ENCODE measurements at regions not wholly inside any gene's neighbourhood (a gene's known extent, or its start where the extent isn't known, plus 50 kb on each side); places are given as distances from the start of the nearest gene placed in this dataset.

DNA sequence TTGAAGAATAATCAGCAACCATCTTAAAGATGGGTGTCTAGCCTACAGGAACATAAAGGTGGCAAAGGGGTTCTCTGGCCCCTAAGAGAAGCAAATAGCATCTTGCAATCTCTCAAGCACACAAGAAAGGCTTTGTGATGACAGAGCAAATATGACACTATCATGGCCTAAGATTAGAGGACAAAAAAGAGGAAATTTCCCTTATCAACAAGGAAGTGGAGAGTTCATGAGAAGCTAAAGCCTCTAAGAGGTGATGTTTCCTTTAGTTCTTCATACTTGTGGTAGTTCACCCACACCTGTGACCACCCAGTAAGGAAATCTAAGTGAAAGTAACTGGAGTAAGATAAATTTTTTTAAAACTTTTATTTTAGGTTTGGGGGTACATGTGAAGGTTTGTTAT, 88.4 kb downstream of the OLIG3 start:
- no peak overlapping the region for H2AK5ac ChIP-seq (ENCODE audit: low read length, severe bottlenecking)
- H4K8ac ChIP-seq (ENCODE audit: low read length), result no peak overlapping the region

DNA sequence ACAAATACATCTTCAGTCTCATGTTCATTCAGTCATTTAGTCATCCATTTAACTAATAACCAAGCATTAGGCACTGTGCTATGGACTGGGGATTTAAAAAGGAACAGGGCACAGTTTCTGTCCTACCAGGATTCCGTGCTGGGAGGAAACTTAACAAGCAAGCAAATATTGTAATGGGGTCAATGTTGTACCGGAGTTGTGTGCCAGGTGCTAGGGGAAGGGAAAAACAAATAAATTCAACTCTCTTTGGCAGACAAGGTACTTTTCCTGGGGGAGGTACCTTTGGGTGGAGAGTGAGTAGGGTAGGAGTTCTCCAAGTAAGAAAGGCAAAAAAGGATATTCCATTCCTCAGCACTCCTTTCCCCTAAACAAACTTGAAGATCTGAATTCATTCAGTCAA, 90.3 kb downstream of the OLIG3 start:
- no peak overlapping the region for H2AFZ ChIP-seq (ENCODE audit: low read depth, low read length)
- no peak overlapping the region for H2AK5ac ChIP-seq (ENCODE audit: low read length, severe bottlenecking)
- H3K9ac ChIP-seq (ENCODE audit: low read length), result no peak overlapping the region
- peaks cover 4% of the 10 kb centered on the region for H3K9me3 ChIP-seq (ENCODE audit: control insufficient read depth, low read length)
- no peak overlapping the region for H3K4me3 ChIP-seq (ENCODE audit: insufficient read depth in 1 of 2, low read depth in 1 of 2, low read length in 2 of 2)
- H2BK120ac ChIP-seq (ENCODE audit: low read depth, low read length), result no peak overlapping the region
- WGBS, result 78% methylated on average over 2 of the region's 2 CpGs
- H3K23ac ChIP-seq (ENCODE audit: low read length in 2 of 2), result no peak overlapping the region
- H2BK5ac ChIP-seq (ENCODE audit: low read depth, low read length, poor library complexity, severe bottlenecking), result no peak overlapping the region
- H4K8ac ChIP-seq (ENCODE audit: low read length), result no peak overlapping the region
- H3K14ac ChIP-seq (ENCODE audit: low read length in 2 of 2), result no peak overlapping the region
- H3K18ac ChIP-seq (ENCODE audit: low read depth in 1 of 2, low read length in 2 of 2), result no peak overlapping the region
- H3K4ac ChIP-seq (ENCODE audit: low read depth in 1 of 2, low read length in 2 of 2), result no peak overlapping the region
- H3K4me2 ChIP-seq (ENCODE audit: low read length, poor library complexity, severe bottlenecking), result no peak overlapping the region
- no peaks in the 10 kb centered on the region for H3K36me3 ChIP-seq (ENCODE audit: control insufficient read depth in 1 of 2, insufficient read depth in 2 of 2, low read depth in 1 of 2, low read length in 2 of 2)
- H3K27me3 ChIP-seq (ENCODE audit: control insufficient read depth in 1 of 2, insufficient read depth in 1 of 2, low read length in 2 of 2), result peaks cover 0 to 7% of the 10 kb centered on the region in 2 experiments
- H3K27ac ChIP-seq (ENCODE audit: low read length, poor library complexity, severe bottlenecking), result no peak overlapping the region
- no peaks in the 10 kb centered on the region for H3K4me1 ChIP-seq (ENCODE audit: control insufficient read depth, insufficient read depth, low read depth, low read length)
- H3K79me1 ChIP-seq (replicated peaks; ENCODE audit: low read length, poor library complexity, severe bottlenecking), result no peaks in the 10 kb centered on the region
- no peak overlapping the region for H2BK12ac ChIP-seq (ENCODE audit: low read length in 2 of 2)
- DNase-seq, result no peak
- H4K91ac ChIP-seq (ENCODE audit: low read length), result no peak overlapping the region
- no peak overlapping the region for H2BK15ac ChIP-seq (ENCODE audit: low read depth, poor library complexity, severe bottlenecking)

More for the DNA sequence above, 88.4 kb downstream of the OLIG3 start:
- H3K9ac ChIP-seq (ENCODE audit: low read length), result no peak overlapping the region
- H3K4me1 ChIP-seq (ENCODE audit: control insufficient read depth, insufficient read depth, low read depth, low read length), result no peaks in the 10 kb centered on the region
- H2BK15ac ChIP-seq (ENCODE audit: low read depth, poor library complexity, severe bottlenecking), result no peak overlapping the region
- H3K27ac ChIP-seq (ENCODE audit: low read length, poor library complexity, severe bottlenecking), result no peak overlapping the region
- no peak overlapping the region for H3K4ac ChIP-seq (ENCODE audit: low read depth in 1 of 2, low read length in 2 of 2)
- no peak overlapping the region for H2BK12ac ChIP-seq (ENCODE audit: low read length in 2 of 2)
- H3K4me2 ChIP-seq (ENCODE audit: low read length, poor library complexity, severe bottlenecking), result no peak overlapping the region
- no peak overlapping the region for H3K23ac ChIP-seq (ENCODE audit: low read length in 2 of 2)
- no peak overlapping the region for H4K91ac ChIP-seq (ENCODE audit: low read length)
- H2AFZ ChIP-seq (ENCODE audit: low read depth, low read length), result no peak overlapping the region
- no peaks in the 10 kb centered on the region for H3K79me1 ChIP-seq (replicated peaks; ENCODE audit: low read length, poor library complexity, severe bottlenecking)
- no peak overlapping the region for H3K18ac ChIP-seq (ENCODE audit: low read depth in 1 of 2, low read length in 2 of 2)
- peaks cover 4% of the 10 kb centered on the region for H3K9me3 ChIP-seq (ENCODE audit: control insufficient read depth, low read length)
- H2BK5ac ChIP-seq (ENCODE audit: low read depth, low read length, poor library complexity, severe bottlenecking), result no peak overlapping the region
- no peak for DNase-seq
- H3K4me3 ChIP-seq (ENCODE audit: insufficient read depth in 1 of 2, low read depth in 1 of 2, low read length in 2 of 2), result no peak overlapping the region
- H2BK120ac ChIP-seq (ENCODE audit: low read depth, low read length), result no peak overlapping the region
- peaks cover 0 to 3% of the 10 kb centered on the region in 2 experiments for H3K27me3 ChIP-seq (ENCODE audit: control insufficient read depth in 1 of 2, insufficient read depth in 1 of 2, low read length in 2 of 2)
- H3K14ac ChIP-seq (ENCODE audit: low read length in 2 of 2), result no peak overlapping the region
- no peaks in the 10 kb centered on the region for H3K36me3 ChIP-seq (ENCODE audit: control insufficient read depth in 1 of 2, insufficient read depth in 2 of 2, low read depth in 1 of 2, low read length in 2 of 2)

DNA sequence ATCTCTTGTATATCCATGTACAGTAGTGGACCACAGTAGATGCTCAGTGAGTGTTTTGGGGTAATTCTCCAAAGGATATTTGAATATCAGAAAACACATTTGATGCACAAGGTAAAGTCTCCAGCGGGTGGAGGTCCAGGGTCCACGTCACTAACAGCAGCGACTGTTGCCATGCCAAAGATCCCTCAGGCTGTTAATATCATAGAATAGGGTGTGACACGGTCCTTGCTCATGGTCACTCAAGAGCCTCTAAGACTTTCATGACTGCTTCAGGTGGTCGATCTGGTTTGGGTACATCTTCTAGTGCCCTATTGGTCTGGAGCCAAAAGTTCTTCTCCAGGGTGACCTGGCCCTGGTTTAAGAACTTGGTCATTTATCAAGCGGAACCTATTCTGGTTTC, 90.8 kb downstream of the OLIG3 start:
- Histone ChIP-seq H3K23ac (ENCODE audit: low read length in 2 of 2) (no peak overlapping the region), H3K9me3 (ENCODE audit: control insufficient read depth, low read length) (peaks cover 4% of the 10 kb centered on the region), H3K36me3 (ENCODE audit: control insufficient read depth in 1 of 2, insufficient read depth in 2 of 2, low read depth in 1 of 2, low read length in 2 of 2) (no peaks in the 10 kb centered on the region), H2BK12ac (ENCODE audit: low read length in 2 of 2) (no peak overlapping the region), H3K9ac (ENCODE audit: low read length) (no peak overlapping the region), H2AFZ (ENCODE audit: low read depth, low read length) (no peak overlapping the region), H2AK5ac (ENCODE audit: low read length, severe bottlenecking) (no peak overlapping the region), H3K4me1 (ENCODE audit: control insufficient read depth, insufficient read depth, low read depth, low read length) (no peaks in the 10 kb centered on the region), H2BK15ac (ENCODE audit: low read depth, poor library complexity, severe bottlenecking) (no peak overlapping the region), H3K18ac (ENCODE audit: low read depth in 1 of 2, low read length in 2 of 2) (no peak overlapping the region), H3K79me1 (replicated peaks; ENCODE audit: low read length, poor library complexity, severe bottlenecking) (no peaks in the 10 kb centered on the region), H2BK120ac (ENCODE audit: low read depth, low read length) (no peak overlapping the region), H3K14ac (ENCODE audit: low read length in 2 of 2) (no peak overlapping the region), H4K91ac (ENCODE audit: low read length) (no peak overlapping the region), H3K4me2 (ENCODE audit: low read length, poor library complexity, severe bottlenecking) (no peak overlapping the region), H4K8ac (ENCODE audit: low read length) (no peak overlapping the region), H3K4me3 (ENCODE audit: insufficient read depth in 1 of 2, low read depth in 1 of 2, low read length in 2 of 2) (no peak overlapping the region), H3K4ac (ENCODE audit: low read depth in 1 of 2, low read length in 2 of 2) (no peak overlapping the region), H3K27me3 (ENCODE audit: control insufficient read depth in 1 of 2, insufficient read depth in 1 of 2, low read length in 2 of 2) (peaks cover 0 to 7% of the 10 kb centered on the region in 2 experiments), H3K27ac (ENCODE audit: low read length, poor library complexity, severe bottlenecking) (no peak overlapping the region), H2BK5ac (ENCODE audit: low read depth, low read length, poor library complexity, severe bottlenecking) (no peak overlapping the region)
- DNase-seq, result no peak
- 90% methylated on average over 6 of the region's 6 CpGs for WGBS

DNA sequence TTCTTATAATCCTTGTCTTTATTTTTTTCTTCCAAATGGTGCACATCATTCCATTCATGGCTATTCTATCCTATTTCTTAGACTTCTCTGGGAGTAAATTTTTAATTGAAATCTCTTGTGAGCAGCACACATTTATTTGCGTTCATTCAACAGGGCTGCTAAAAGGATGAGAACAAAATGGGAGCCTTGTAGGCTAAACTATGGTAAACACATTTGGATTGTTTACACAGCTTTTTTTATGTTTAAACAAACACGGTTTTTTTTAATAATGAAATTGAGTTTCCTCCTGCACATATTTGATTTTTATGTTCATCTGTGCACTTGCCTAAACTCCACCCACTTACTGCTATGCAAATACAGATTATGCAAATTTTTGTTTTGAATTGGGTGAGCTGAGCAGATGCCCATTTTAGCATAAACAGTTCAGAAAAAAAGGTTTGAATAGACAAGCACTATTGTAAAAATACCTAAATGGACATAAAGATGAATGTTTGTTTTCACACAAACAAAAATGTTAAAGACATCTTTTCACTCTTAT, 92.0 kb downstream of the OLIG3 start:
- no peak overlapping the region for H3K4me2 ChIP-seq (ENCODE audit: low read length, poor library complexity, severe bottlenecking)
- no peak overlapping the region for H3K27ac ChIP-seq (ENCODE audit: low read length, poor library complexity, severe bottlenecking)
- no peak overlapping the region for H3K18ac ChIP-seq (ENCODE audit: low read depth in 1 of 2, low read length in 2 of 2)
- no peak for DNase-seq
- no peak overlapping the region for H4K8ac ChIP-seq (ENCODE audit: low read length)
- H3K4me1 ChIP-seq (ENCODE audit: control insufficient read depth, insufficient read depth, low read depth, low read length), result no peaks in the 10 kb centered on the region
- H2BK12ac ChIP-seq (ENCODE audit: low read length in 2 of 2), result no peak overlapping the region
- H3K4me3 ChIP-seq (ENCODE audit: insufficient read depth in 1 of 2, low read depth in 1 of 2, low read length in 2 of 2), result no peak overlapping the region
- no peaks in the 10 kb centered on the region for H3K79me1 ChIP-seq (replicated peaks; ENCODE audit: low read length, poor library complexity, severe bottlenecking)
- no peak overlapping the region for H3K23ac ChIP-seq (ENCODE audit: low read length in 2 of 2)
- peaks cover 0 to 7% of the 10 kb centered on the region in 2 experiments for H3K27me3 ChIP-seq (ENCODE audit: control insufficient read depth in 1 of 2, insufficient read depth in 1 of 2, low read length in 2 of 2)
- no peak overlapping the region for H2AK5ac ChIP-seq (ENCODE audit: low read length, severe bottlenecking)
- H2AFZ ChIP-seq (ENCODE audit: low read depth, low read length), result no peak overlapping the region
- no peak overlapping the region for H3K4ac ChIP-seq (ENCODE audit: low read depth in 1 of 2, low read length in 2 of 2)
- H4K91ac ChIP-seq (ENCODE audit: low read length), result no peak overlapping the region
- no peak overlapping the region for H3K14ac ChIP-seq (ENCODE audit: low read length in 2 of 2)
- H3K9me3 ChIP-seq (ENCODE audit: control insufficient read depth, low read length), result peaks cover 4% of the 10 kb centered on the region
- no peak overlapping the region for H2BK15ac ChIP-seq (ENCODE audit: low read depth, poor library complexity, severe bottlenecking)
- no peak overlapping the region for H2BK5ac ChIP-seq (ENCODE audit: low read depth, low read length, poor library complexity, severe bottlenecking)
- no peak overlapping the region for H2BK120ac ChIP-seq (ENCODE audit: low read depth, low read length)
- no peaks in the 10 kb centered on the region for H3K36me3 ChIP-seq (ENCODE audit: control insufficient read depth in 1 of 2, insufficient read depth in 2 of 2, low read depth in 1 of 2, low read length in 2 of 2)
- H3K9ac ChIP-seq (ENCODE audit: low read length), result no peak overlapping the region
- WGBS, result 70% methylated on average over 2 of the region's 2 CpGs
